ENCODE measurements at regions not wholly inside any gene's neighbourhood (a gene's known extent, or its start where the extent isn't known, plus 50 kb on each side); places are given as distances from the start of the nearest gene placed in this dataset.

DNA sequence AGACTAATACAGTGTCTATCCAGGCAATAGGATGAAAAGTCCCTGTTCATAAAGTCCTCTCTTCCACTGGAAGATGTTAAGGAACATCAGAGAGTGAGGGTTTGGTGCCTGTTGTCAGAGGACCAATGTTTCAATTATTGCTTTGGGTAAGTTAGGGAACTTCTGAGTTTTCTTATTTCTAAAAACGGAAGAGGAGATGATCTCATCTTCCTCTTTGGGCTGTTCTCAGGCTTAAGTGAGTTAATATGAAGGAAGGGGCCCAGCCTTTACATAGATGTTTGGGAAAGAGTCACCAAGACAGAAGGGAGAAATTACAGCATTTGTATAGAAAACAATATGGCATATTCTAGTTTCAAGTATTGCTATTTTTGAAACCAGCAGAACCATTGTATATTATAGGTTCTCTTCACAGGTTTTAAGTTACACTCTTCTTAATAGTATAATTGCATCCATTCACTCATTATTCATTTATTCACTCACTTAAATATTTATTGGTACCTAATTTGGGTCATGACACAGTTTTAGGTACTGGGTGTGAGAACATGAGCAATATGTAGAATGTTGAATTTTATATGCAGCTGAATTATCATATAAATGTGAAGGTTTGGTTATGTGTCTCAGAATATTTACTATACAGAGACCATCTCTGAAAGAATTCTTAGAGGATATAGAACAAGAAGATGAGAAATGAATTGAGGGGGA is 68.5 kb upstream of the LRIG3 start:
- no peak for DNase-seq (ENCODE audit: low spot score)

DNA sequence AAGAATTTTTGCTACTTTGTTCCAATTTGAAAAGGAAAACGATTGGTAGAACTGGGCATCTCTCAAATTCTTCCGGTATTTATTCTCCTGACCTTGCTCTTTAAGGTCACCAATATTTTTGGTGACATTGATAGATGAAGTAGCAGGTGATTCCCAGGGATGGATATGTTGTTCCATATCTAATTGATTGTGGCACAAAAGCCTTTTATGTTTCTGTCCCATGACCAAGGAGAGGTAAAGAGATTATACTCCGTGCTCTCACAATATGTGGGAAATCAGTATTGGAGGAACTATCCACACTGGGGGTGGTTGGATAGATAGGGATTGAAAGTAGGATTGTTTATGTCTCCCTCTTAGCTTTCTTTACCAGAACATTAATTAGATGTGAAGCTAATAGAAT is 61.7 kb upstream of the LRIG3 start:
- no peak for DNase-seq (ENCODE audit: low spot score)

DNA sequence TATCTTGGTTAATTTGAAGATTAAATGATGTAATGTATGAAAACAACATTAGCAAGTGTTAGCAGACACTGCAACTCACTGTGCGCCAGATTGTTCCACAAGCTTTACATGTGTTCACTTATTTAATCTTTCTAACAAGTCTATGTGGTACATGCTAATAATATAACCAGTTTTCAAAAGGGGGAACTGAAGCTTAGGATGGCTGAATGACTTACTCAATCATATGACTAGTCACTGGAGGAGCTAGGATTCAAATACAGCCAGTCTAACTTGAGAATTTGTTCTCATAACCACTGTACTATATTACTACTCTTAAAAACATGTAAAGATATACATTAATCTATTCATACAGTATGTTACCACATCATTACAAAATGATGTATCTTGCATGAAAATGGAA is 60.5 kb upstream of the LRIG3 start:
- no peak for DNase-seq (ENCODE audit: low spot score)

DNA sequence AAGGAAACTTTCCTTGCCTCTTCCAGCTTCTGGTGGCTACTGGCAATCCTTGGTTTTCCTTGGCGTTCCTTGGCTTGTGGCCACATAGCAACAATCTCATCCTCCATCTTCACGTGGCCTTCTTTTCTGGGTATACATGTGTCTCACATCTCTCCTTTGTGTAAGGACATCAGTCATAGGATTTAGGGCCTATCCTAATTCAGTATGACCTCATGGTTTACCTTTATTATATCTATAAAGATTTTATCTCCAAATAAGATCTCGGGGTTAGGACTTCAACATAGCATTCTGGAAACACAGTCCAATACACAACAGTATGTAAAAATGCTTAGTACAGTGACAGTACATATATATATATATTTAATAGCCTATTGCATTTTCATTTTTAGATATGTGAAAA is 58.4 kb upstream of the LRIG3 start:
- DNase-seq (ENCODE audit: low spot score), result no peak

DNA sequence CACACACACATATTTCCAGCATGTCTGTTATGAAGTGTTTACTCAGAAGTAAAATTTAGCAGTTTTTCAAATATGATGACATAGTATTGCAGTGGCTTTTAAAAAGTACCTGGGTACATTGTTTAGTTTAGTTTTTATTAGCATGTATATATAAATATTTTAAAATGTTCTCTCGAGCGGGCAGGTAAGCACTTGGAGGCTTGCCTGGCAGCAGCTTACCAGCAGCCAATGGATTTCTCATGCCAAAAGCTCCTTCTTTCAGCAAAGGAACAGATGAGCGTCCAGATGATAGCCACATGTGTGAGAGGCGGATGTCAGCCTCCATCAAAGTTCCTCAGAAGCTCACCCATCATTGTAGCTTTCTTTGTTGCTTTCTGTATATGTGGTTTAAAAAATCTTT is 57.2 kb upstream of the LRIG3 start:
- DNase-seq (ENCODE audit: low spot score), result no peak

DNA sequence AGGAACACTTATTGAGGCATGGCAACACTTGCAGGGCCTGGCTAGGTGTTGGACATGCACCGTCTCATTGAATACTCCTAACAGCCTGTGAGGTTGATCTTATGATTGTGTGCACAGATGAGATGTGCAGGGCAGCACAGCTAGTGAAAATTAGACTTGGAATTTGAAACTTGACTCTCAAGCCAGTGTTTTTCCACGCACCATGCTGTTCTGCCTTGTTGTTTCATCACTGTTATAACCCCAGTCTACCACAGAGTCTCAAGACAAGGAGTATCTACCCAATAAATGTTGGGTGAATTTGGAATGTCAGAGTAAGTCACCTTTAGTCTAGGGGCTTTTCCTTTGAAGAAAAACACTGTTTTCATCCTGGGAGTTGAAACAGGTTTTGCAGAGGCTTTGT is 55.8 kb upstream of the LRIG3 start:
- no peak for DNase-seq (ENCODE audit: low spot score)

Measured in H4 (cell line).